Ammon's horn (tissue), 1 donor: ENCODE measurements at regions not wholly inside any gene's neighbourhood (a gene's known extent, or its start where the extent isn't known, plus 50 kb on each side); places are given as distances from the start of the nearest gene placed in this dataset.

Experiments
- DNase-seq: peaks from one replicate; pipeline ENCODE4 v3.0.0-alpha.2; 2016; ENCODE audit warnings: low spot score

- DNase-seq, result no peak
These were observed 774.7 kb downstream of the MECOM start for GRCh38 chr3:168888781-168889180.

DNA sequence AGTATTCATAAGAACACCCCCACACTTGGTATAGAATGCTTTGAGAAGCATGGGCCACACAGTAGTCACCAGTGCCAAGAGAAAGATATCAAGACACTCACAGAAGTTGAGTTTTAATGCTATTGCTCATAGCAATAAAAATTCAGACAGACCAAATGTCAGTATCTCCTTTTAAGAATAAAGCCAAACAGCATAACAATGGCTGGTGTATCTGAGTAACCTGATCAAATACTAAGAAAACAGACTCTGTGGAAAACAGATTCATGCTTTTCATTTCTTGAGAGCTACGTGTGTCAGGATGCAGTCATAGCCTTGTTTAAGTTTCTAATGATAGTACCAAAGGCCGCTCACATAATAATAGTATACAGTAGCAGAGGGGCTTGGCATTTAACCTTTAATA, 778.5 kb downstream of the MECOM start:
- DNase-seq, result no peak

GRCh38 chr3:168884353-168884903, 779.1 kb downstream of the MECOM start:
- peak; percentile 29 for DNase-seq

GRCh38 chr3:168883145-168883544, 780.4 kb downstream of the MECOM start:
- DNase-seq, result no peak

- no peak for DNase-seq
These were observed 781.7 kb downstream of the MECOM start for GRCh38 chr3:168881804-168882203.

GRCh38 chr3:168878655-168879054, 782.9 kb upstream of the GOLIM4 start:
- DNase-seq, result no peak

- no peak for DNase-seq
These were observed 782.2 kb upstream of the GOLIM4 start for GRCh38 chr3:168877899-168878298.

- DNase-seq, result no peak
These were observed 780.8 kb upstream of the GOLIM4 start for GRCh38 chr3:168876346-168877035.

GRCh38 chr3:168872826-168873225, 777.1 kb upstream of the GOLIM4 start:
- no peak for DNase-seq

GRCh38 chr3:168870892-168871291, 775.2 kb upstream of the GOLIM4 start:
- DNase-seq, result no peak

DNA sequence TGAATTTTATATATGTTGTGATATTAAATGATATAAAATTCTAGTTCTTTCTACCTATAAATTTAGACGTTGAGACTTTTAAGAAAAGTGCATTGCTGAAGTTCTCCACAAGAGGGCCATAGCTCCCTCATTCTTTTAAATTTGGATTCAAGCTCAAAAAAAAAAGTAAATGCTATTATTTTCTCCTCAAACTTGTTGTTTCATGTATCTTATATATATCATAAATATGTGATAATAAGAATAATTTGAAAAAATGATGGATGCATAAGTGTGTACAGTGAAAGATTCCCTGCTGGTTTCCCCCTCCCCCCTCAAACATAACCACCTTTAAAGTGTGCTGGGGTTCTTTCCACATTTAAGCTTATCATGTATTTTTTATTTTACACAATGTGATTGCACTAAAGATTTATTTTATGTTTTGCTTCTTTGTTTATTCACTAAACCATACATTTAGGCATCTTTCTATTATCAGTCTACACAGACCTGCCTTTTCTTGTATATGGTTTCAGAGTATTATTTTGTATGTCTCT, 769.4 kb upstream of the GOLIM4 start:
- DNase-seq, result peak; percentile 5

DNA sequence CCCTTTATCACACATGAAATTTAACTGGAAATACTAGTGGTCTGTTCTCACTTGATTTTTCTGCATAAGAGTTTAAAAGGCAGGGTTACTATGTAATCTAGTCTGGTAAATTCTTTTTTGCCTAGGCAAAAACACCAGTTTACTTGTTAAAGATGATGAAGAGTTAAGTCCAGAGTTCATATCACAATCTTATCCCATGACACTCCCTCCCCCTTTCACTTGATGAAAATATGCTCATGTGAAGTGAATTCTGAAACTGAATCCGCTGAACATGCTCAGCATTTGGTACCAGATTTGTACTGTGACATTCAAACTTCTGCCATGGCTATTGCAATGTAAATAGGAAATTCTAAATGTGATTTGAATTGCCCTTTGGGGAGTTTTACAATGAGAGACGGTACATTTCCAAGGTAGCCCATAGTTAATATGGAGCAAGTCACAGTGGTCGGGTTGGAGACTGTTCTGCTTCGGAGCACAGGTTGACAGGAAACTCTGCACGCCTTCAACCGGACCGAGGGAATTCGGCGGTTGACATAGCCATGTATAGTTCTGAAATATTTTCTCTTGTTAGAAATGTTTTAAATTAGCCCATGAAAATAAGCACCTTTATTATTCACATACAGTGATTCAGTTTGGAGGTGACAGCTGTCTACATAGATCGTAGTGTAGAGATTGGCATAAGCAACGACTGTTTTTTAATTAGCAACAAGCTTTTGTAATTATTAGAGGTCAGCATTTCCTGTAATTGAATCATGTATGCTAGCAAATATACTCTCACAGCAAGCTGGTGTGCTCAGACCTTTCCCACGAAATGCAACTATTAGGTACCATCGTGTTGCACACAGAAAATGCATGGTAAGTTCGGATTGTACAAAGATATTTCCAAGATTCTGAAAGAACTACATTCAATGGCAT, 768.6 kb upstream of the GOLIM4 start:
- DNase-seq, result no peak

DNA sequence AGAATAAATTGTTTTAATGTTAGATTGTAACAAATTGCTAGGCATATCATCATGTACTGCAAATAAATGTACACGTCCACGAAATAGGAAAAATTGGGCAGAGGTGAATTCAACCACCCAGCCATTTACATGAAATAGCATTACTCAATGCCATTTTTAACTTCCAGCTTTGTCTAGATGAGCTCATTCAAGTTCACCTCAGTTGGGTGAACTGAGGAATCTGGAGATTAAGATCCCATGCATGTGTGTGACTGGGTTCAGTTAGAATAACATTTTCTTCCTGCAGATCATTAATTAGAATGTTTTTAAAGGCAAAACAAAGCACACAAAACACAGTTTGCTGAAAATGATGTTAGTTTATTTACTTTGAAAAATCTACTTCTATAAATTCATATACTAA, 767.8 kb upstream of the GOLIM4 start:
- no peak for DNase-seq

DNA sequence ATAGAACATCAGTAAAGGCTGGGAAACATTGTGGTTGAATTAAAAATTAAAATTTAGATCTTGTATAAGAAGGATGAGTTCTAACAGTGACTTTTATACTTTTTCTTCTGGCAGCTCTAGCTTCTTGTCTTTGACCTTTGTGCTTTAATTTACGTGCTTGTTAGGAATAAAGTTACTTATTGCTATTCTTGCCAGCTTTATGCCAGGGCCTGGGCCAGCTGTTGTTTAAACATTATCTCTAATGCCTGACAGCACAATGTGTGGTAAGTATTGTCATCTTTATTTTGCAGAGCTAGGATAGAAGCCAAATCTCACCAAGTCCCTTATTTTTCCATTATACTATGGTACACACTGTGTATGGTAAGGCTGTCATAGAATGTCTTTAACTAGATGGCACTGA, 766.7 kb upstream of the GOLIM4 start:
- DNase-seq, result no peak

DNA sequence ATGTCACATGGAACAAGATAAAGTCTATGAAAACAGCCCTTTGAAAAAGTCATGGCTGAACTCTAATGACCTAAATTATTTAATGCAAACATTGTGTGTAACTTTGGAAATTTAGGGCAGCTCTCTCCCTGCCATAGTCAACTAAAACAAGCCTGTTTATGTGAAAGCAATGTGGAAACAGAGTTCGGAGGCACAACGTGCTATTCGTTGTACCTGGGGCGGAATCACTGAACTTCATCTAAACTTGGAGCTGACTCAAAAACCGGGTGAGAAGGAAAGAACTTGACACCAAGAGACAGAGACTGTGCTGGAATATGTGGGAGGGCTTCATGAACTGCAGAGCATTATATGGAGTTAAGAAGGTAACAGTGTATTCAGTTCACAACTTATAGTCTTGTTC, 764.9 kb upstream of the GOLIM4 start:
- DNase-seq, result no peak

- no peak for DNase-seq
These were observed 764.3 kb upstream of the GOLIM4 start for GRCh38 chr3:168860028-168860427.

GRCh38 chr3:168859574-168859973, 763.9 kb upstream of the GOLIM4 start:
- no peak for DNase-seq

DNA sequence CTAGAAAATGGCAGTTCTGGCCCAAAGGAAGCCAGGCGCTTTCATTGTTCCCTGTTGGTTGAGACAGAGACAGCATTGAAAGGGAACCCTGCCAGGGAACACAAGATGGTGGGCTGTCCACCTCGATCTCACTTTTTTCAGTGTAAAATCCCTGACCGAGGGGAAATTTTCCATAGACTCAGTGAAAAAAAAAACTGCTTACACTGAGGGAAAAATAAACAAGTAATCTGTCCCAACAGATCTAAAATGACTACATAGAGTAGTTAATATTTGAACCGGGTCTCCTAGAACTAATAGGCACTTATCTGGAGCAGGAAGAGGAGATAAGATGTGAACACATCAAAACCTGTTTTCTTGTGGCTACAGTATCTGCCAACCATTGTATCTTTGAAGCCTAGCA, 763.4 kb upstream of the GOLIM4 start:
- DNase-seq, result no peak

GRCh38 chr3:168858327-168858726, 762.6 kb upstream of the GOLIM4 start:
- DNase-seq, result no peak

GRCh38 chr3:168850109-168850508, 754.4 kb upstream of the GOLIM4 start:
- no peak for DNase-seq

- peak; percentile 59 for DNase-seq
These were observed 751.7 kb upstream of the GOLIM4 start for GRCh38 chr3:168847291-168847883.

DNA sequence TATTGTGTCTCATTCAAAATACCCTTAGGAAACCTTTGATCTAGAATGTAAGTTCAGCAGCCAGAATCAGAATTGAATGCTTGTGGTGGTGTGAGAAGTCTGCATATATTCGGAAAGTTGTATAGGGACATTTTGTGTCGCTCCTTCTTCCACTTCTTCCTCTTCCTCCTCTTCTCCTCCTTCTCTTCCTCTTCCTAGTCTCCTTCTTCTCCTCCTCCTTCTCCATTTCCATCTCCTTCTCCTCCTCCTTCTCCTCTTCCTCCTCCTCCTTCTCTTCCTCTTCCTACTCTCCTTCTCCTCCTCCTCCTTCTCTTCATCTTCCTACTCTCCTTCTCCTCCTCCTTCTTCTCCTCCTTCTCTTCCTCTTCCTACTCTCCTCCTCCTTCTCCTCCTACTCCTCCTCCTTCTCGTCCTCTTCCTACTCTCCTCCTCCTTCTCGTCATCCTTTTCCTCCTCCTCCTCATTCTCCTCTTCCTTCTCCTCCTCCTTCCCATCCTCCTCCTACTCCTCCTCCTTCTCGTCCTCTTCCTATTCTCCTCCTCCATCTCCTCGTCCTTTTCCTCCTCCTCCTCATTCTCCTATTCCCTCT, 749.3 kb upstream of the GOLIM4 start:
- no peak for DNase-seq
